NCI-H2196 treated with DMSO at 0.1 percent for 48 hours (cell line): ENCODE measurements at regions not wholly inside any gene's neighbourhood (a gene's known extent, or its start where the extent isn't known, plus 50 kb on each side); places are given as distances from the start of the nearest gene placed in this dataset.

Experiments
- DNase-seq: peaks from one replicate; lab custom pipeline; 2025; ENCODE audit not compliant: unreplicated experiment; lab: John Stamatoyannopoulos, UW

DNA sequence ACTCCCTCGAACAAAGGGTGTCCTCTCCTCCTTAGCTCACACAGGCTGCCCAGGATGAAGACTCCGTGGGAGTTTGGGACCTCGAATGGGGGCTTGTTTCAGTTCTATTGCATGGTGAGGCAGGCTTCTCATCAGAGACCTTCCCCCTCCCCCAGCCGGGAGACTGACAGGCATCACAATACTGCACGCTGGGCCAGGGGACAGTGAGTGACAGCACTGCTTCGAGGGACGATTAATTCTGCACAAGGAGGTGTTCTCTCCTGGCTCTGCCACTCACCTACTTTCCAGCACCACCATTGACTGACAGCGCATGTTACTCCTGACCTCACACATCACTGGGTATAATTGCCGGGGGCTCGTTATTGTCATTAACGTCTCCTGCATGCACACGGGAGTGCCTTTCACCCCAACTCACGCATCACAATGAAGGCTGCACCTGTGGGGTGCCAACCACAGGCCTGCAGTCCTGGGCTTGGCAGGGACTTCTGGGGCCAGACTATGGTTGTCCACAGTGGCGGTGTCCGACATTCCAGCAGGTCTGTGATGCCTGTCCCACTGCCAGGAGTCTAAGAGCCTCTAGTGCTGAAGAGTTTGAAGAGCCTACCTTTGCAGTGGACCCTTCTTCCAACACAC, 412.2 kb upstream of the TSHZ3 start:
- DNase-seq: no peak

DNA sequence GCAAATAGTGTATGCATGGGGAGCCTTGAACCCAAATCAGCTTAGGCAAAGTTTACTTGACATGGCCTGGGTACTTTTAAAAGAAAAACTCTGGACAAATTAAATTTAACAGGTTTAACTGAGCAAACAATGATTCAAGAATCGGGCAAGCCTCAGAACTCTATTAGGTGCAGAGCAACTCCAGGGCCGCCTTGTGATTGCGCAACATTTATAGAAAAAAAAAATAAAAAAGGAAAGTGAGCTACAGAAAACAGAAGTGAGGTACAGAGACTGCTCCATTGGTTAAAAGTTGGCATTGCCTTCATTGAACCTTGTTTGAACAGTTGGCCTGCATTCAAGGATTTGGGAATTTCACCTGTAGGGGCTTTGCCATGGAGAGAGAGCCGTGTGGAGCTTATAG, 421.0 kb upstream of the TSHZ3 start:
- no peak for DNase-seq

DNA sequence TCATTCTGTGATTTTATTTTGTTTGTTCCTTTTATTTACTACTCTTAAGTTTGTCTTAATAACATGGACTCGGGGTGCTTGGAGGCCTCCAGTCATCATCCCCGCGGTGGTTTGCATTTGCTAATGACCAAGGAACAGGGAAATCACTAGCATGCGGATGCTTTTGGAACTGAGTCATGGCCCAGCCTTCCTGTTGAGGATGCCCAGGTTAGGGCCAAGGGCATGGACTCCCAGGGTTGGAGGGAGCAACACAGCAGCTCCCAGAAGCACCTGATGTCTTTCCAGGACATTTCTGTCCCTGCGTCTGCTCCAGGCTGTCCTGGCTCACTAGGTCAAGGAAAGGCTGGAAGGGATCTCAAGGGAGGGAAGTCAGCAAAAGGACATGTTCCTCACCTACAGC, 423.7 kb upstream of the TSHZ3 start:
- DNase-seq: no peak

DNA sequence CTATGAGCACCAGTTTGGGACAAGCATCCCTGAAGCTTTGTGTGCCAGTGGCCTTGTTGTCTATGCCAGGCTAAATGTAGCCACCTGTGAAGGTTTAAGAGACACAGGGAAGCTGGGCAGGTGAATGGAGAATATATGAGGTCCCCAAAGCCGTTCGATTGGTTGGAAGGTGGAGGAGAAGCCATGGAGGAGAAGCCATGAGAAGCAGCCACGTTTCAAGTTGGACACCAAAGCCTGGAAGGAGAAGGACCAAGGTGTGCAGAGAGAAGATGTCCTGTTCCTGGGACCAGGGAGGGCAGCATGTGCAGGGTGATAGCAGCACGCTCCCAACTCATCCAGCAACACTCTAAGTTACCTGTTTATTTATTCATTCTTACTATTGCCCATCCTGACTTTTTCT, 432.3 kb upstream of the TSHZ3 start:
- no peak for DNase-seq

DNA sequence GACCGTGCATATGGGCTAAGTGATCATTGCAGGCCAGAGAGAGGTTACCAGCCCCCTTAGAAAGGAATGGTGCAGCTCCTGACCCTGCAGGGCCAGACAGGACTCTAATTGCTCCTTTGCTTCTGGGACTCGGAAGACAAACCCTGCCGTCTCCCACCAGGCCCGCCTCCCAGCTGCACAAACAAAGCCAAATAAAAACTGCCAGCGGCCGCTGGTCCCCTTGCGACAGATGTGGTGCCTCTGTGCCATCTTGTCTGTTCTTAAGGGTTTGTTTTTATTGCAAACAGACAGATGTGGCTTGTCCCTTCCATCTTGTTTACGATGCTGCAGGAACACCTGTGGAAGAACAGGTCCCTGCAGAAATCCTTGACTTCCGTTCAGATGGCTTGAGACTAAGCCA, 434.4 kb upstream of the TSHZ3 start:
- no peak for DNase-seq

DNA sequence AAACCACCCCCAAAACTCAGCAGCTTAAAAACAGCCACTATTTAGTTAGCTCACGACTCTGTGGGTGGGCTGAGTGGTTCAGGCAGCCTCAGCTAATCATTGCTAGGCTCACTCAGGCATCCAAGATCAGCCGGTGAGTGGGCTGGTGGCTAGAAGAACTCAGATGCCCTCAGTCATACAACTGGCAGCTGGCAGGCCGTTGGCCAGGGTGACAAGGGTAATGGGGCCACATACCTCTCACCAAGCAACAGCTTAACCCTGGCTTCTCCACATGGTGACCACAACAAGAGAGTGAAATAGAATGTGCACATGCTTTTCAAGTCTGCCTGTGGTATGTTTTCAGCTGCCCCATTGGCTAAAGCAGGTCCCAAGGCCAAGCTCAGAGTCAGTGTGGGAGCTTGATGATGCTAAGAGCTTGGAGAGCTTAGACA, 435.4 kb upstream of the TSHZ3 start:
- no peak for DNase-seq

DNA sequence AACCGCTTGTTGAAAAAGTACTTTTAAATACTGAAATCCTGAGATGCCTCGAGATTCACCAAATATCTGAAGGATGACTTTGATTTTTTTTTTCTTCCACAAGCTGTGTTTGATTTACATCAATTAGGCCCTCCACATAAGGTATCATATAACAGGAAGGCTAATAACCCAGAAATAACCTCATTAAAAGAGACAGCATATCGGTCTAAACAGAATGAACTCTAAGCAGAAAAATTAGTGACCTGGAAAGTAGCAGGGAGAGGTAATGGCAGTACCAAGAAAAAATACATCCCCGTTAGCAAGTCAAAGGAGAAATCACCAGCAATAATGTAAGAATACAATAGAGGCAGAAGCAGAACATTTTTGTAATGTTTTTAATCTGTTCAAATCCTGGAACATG, 452.4 kb upstream of the TSHZ3 start:
- DNase-seq: no peak

DNA sequence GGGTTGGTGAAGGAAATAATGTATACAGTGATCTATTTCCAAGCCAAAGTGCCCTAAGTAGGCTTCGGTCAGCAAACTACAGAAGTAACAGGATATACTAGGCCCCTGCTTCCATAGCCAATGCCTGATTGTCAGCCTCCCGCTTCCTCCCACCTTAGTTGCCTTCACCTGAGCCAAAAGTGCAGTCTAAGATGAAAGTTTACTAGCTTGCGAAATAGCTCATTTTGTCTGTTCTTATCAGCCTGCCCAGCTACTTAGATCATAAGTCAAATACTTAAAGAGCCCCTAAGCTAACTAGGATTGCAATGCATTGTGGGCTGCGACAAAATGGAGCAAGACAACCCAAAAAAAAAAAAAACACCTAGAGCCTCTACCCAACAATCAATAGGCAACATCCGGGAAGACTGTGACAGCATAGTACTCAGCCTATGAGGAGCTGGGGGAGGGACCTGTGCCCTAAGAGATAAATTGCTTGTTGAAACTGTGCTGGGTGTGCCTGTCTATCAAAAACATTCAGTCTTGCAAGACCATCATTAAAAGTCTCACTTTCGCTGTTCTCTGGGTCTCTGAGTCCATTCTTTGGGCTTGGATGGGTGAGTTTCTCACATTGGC, 454.7 kb upstream of the TSHZ3 start:
- DNase-seq: no peak

DNA sequence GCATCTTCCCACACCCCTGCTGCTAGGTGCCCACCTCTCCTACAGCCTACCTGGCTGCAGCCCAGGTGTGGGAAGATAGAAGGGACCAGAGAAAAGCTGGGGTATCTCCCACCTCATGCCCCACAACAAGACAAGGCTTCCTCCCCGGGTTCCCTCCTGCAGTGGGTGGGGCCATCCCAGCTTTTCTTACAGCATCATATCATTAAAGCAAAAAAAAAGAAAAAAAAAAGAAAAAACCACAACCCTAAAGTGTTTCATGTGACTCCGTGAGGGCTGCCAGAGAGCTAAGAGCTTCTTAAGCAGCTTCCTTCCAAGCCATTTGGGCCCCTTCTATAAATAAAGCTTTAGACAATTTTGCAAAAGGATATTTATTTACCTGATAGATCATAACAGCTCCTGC, 455.4 kb upstream of the TSHZ3 start:
- no peak for DNase-seq

DNA sequence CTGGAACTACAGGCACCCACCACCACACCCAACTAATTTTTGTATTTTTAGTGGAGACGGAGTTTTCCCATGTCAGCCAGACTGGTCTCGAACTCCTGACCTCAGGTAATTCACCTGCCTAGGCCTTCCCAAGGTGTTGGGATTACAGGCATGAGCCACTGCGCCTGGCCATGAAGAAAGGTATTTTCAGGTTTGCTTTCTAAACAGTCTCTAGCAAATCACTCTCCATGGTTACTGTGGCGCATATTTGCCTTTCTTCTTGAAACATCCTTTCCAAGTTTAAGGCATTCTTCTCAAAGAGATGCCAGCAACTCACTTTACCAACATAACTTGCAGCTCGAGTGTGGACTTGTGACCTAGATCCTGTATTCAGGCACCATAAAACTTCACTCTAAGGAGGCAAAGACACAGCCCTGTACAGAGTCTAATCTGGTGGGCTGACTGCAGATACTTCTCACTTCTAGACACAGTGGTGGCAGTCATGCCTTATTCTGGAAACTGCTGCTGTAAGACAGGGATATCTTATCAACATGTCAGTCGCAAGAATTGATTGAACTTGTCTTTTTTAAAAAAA, 461.4 kb upstream of the TSHZ3 start:
- DNase-seq: no peak

DNA sequence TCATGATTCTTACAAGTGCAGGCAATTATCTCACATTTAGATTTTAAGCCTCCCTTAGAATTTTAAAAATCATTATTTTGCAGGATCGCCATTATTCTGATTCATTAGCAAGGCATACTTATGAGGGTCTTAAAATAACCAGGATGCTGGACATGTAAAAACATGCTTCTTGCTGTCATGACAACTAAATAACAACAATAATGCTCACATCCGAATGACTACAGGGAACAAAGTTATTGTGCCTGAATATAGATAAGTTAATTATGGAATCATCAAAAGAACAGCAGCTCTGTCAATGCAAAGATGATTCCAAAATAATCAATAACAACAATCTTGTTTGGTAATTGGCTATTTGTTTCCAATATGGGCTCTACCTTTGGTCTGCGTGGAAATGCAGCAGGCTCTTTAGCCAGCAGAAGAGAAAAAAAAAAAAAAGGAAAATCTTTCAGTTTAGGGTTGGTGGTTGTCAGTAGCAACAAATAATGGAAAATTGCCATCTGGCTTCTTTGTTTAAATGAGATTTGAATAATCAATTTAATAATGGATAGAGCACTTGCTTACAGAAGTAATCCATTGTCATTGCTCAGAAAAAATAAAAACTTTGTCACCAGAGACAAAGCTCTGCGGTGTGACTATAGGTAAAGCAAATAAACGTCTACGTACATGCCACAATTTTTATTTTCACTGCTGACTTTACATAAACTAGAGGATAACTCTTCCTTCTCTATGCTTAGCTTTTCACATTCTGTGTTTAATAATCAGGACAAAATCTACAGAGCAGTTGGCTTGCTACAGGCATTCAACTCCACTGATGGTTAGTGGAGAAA, 468.9 kb upstream of the TSHZ3 start:
- no peak for DNase-seq

DNA sequence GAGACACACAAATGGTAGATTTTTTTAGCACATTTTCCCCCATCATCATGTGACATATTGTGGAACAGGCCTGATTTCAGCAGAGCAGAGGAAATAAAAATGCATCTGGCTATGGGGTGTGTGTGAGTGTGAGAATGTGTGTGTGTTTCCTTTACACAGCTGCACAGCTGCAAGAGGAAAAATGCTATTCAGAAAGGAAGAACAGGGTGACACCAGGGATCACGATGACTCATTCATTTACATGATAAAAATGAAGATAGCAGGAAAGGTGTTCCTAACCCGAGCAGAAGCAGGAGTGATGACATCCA, 469.5 kb upstream of the TSHZ3 start:
- no peak for DNase-seq

DNA sequence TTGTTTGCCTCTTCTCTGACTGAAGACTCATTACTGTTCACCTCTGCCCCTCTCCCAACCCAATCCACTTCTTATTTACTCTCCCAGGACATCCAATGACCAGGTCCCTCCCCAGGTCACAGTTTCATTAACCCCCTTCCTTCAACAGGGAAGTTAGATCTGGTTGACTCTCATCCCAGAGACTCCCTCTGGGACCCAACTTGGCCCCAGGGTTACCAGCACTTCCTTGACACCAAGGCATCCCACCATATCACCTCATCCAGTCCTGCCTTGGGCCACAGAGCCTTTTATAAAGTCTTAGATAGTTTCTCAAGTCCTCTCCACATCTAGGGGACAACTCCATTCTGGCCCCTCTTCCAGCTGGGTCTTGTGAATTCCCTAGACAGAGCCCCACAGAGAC, 470.6 kb upstream of the TSHZ3 start:
- no peak for DNase-seq

DNA sequence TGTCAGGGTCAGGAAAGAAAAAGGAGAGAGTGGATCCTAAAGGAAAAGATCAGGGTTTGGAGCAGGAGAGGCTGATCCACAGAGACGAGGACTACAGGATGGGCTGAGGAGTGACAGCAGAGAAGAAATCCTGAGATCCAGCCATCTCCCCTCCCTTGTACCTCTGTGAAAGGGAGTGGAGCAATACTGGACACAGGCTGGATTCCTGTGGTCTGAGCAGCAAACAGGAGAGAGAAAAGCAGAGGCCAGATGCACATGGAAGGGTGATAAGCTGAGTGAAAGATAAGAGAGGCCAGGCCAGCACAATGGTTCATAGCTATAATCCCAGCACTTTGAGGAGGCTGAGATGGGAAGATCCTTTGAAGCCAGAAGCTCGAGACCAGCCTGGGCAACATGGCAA, 472.1 kb upstream of the TSHZ3 start:
- no peak for DNase-seq

DNA sequence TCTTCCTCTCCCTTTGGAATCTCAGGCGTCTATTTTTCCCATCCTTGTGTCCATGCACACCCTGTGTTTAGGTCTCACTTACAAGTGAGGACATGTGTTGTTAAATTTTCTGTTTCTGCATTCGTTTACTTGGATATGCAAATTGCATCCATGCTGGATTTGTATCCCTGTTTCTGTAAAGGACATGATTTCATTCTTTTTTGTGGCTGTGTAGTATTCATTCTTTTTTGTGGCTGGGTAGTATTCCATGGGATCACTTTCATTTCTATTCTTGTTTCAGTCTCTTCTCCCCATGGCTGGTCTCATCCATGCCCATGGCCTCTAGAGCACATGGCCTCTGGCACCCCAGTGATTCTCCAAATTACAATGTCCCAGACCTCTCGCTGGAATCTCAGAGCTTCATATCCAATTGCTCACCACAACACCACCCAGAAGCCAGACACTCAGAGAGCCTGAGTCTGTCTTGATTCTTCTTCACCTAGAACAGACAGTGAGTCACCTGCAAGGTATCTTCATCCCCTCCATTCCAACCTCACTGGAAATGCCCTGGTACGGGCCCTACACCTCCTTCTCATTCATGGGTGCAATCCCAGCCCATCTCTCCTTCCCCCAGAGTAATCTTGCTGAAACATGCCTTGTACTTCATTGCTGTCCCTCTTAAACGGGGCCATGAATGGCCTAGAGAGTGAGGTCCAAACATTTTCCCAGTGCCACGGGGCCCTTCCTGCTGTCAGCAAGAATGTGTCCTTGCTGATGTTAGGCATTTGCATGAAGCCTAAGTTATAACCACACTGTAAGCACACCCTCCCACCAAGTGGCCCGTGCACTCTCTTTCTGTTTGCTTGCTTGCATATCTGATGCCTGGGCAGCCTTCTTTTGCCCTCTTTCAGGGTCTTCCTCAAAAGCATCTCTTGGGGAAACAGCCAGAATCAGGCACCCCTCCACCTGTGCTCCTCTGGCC, 476.2 kb upstream of the TSHZ3 start:
- no peak for DNase-seq

DNA sequence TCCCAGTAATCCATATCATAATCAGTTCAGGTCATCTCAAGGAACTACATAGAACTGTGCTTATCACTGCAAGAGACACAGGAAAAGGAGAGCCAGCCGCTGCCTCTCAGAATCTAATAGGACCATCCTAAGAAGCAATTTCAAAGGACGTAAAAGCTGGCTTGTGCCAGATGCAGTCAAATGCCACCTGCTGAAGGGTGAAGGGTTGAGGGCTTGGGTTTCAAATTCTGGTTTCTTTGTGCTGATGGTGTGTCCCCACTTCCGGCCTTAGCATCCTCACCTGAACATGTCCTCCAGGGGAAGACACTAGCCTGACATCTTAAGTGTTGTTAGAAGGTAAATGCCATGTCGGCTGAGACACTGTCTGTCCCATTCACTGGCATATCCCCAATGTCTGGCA, 477.1 kb upstream of the TSHZ3 start:
- DNase-seq: no peak

DNA sequence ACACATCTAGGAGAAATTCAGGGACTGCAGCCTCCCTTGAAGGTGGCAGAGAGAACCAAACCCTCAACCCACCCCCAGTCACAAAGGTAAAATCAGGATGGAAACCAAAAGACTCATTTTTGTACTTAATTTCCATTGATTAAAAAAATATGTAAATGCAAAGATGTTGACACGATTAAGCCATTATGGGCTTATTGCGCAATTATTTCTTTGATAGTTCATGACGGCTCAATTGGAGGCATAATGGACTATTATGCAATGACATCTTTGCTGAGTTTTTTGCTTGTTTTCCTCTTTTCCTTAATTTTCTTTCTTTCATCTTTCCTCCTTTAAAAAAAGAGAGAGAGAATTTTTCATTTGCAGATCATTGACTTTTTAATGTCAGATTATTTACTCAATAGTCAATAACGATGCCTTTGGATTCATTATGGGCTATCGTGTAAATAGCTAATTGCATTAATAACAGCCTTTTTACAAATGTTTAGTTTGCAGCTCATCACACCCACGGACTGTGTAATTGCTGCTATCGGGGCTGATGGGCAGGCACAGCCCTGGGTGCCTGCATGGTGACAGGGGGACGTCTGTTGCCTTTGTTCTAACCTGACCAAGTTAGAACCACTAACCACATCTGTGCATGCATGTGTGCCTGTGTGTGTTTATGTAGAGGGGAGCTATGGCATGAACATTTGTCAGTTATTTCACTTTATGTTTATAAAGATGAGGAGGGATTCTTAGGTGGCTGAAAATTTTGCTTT, 482.4 kb upstream of the TSHZ3 start:
- DNase-seq: no peak

DNA sequence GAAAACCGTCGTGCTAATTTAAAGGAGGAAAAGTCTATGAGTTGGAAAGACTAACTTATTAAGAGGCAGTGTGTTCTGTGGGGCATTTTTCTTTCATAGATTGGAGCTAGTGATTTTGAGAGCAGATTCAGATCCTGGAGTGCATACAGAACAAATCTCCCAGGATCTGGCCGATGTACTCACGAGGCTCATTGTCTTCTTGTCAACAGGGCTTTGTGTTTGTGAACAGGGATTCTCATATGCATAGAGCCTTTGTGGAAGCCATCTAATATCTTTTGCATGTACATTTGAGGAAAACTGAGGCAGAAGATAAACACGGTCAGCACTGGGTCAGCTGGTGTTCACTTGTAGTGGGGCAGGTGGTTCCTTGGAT, 482.9 kb upstream of the TSHZ3 start:
- DNase-seq: no peak

DNA sequence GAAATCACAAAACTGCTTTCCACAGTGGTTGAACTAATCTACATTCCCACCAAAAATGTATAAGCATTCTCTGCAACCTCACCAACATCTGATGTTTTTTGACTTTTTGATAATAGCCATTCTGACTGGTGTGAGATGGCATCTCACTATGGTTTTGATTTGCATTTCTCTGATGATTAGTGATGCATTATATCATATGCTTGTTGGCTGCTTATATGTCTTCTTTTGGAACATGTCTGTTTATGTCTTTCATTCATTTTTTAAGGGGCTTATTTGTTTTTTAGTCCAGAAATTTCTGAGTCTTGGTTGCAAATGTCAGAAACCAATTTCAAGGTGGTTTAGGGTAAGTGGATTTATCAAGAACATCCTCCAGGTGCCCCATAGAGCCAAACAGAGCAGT, 484.8 kb upstream of the TSHZ3 start:
- no peak for DNase-seq

DNA sequence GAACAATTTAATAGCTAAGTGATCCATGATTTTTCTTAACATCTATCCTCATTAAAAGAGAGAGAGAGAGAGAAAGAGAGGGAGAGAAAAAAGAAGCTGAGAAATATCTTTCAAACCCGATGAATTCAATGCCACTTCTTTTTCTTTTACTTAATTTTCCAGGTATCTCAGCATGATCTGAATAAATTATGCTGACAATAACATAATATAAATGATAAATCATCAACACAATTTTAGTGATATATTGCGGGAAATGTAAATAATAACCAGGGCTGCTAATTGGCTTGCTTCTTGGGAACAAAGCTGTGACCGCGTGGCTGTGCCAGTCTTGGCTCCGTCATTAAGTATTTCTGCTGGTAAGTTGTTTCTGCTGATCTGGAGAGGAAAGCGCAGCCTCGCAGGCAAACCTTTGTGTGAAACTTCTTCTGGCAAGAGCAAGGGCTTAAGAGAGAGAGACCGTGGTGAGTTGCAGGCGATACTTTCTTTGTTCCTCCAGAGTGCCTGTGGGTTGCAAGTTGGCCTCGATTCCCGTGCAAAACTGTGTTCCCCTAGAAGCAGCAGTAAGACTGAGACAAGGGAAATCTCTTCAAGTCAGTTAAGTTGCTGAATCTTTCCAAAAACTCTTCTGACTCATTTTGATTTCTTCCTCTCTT, 489.1 kb upstream of the TSHZ3 start:
- DNase-seq: no peak
